ENCODE measurements at regions not wholly inside any gene's neighbourhood (a gene's known extent, or its start where the extent isn't known, plus 50 kb on each side); places are given as distances from the start of the nearest gene placed in this dataset.

GRCh38 chr14:43052897-43053296, 1446.2 kb downstream of the LRFN5 start:
- Histone ChIP-seq H3K36me3 (ENCODE audit: insufficient read depth, low read length) (no peaks in the 10 kb centered on the region), H3K4me1 (ENCODE audit: insufficient read depth, low read length) (no peaks in the 10 kb centered on the region), H3K9me3 (ENCODE audit: control insufficient read depth, insufficient read depth, low read length) (no peaks in the 10 kb centered on the region), H3K9ac (ENCODE audit: low read depth, low read length) (no peak overlapping the region)

- no peaks in the 10 kb centered on the region for H3K36me3 ChIP-seq (ENCODE audit: insufficient read depth, low read length)
Measured at GRCh38 chr14:43043850-43044249, 1437.2 kb downstream of the LRFN5 start.

GRCh38 chr14:43042408-43042807, 1435.7 kb downstream of the LRFN5 start:
- no peaks in the 10 kb centered on the region for H3K9me3 ChIP-seq (ENCODE audit: control insufficient read depth, insufficient read depth, low read length)
- no peak overlapping the region for H3K9ac ChIP-seq (ENCODE audit: low read depth, low read length)
- H3K4me1 ChIP-seq (ENCODE audit: insufficient read depth, low read length), result no peaks in the 10 kb centered on the region
- no peaks in the 10 kb centered on the region for H3K36me3 ChIP-seq (ENCODE audit: insufficient read depth, low read length)

More at GRCh38 chr14:43043850-43044249, 1437.2 kb downstream of the LRFN5 start:
- H3K9me3 ChIP-seq (ENCODE audit: control insufficient read depth, insufficient read depth, low read length), result no peaks in the 10 kb centered on the region
- no peak overlapping the region for H3K9ac ChIP-seq (ENCODE audit: low read depth, low read length)
- H3K4me1 ChIP-seq (ENCODE audit: insufficient read depth, low read length), result no peaks in the 10 kb centered on the region

DNA sequence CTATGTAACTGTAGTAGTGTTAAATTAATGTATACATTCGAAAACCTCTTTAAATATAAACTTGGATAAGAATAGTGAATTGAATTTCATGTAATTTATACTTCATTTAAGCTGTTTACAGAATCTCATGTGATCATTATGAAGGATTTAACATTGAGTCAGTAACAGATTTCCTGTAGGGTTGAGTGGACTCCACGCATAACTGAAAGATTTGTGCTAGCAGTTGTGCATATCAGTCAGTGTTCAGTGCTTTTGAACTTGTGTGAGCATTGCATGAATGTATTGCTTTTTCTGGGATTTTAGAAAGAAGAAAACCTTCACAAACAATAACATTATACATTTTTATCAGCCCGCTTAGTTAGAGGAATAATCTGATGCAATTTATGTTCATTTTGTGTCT, 1435.3 kb downstream of the LRFN5 start:
- Histone ChIP-seq H3K36me3 (ENCODE audit: insufficient read depth, low read length) (no peaks in the 10 kb centered on the region), H3K9ac (ENCODE audit: low read depth, low read length) (no peak overlapping the region), H3K4me1 (ENCODE audit: insufficient read depth, low read length) (no peaks in the 10 kb centered on the region), H3K9me3 (ENCODE audit: control insufficient read depth, insufficient read depth, low read length) (no peaks in the 10 kb centered on the region)

- Histone ChIP-seq H3K4me1 (ENCODE audit: insufficient read depth, low read length) (no peaks in the 10 kb centered on the region), H3K36me3 (ENCODE audit: insufficient read depth, low read length) (no peaks in the 10 kb centered on the region), H3K9ac (ENCODE audit: low read depth, low read length) (no peak overlapping the region), H3K9me3 (ENCODE audit: control insufficient read depth, insufficient read depth, low read length) (no peaks in the 10 kb centered on the region)
Measured at GRCh38 chr14:43041207-43041606, 1434.5 kb downstream of the LRFN5 start.

DNA sequence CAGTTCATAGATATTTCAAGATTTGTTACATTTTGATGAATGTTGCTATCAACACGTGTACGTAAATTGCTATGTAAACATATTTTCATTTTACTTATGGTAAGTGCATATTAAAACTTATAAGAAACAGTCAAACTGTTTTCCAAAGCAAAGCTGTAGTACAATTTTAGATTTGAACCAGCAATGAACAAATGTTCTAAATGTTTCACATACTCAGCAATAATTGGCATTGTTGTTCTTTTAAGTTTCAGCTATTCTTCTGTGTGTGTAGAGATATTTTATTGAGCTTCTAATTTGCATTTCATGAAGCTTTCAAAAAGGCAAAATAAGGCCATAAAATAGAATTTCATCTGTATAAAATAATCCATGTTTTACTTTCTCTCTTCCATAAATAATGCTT, 1433.2 kb downstream of the LRFN5 start:
- Histone ChIP-seq H3K9ac (ENCODE audit: low read depth, low read length) (no peak overlapping the region), H3K4me1 (ENCODE audit: insufficient read depth, low read length) (no peaks in the 10 kb centered on the region), H3K36me3 (ENCODE audit: insufficient read depth, low read length) (no peaks in the 10 kb centered on the region), H3K9me3 (ENCODE audit: control insufficient read depth, insufficient read depth, low read length) (no peaks in the 10 kb centered on the region)

DNA sequence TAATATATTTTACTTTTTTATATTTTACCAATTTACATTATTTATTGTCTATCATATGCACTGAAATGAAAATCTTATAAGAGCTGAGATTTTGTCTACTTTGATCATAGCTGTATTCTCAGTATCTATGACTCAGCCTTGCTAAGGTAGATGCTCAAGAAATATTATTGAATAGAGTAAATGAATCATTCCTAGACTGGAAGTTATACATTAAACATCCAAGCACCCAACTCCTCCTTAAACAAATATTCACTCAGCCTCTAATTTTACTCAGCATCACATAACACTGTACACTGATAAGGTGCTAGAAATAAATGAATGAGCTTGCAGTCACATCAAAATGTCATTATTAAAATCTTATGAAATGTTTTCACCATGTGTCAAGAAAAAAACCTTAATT, 1424.9 kb downstream of the LRFN5 start:
- Histone ChIP-seq H3K36me3 (ENCODE audit: insufficient read depth, low read length) (no peaks in the 10 kb centered on the region), H3K4me1 (ENCODE audit: insufficient read depth, low read length) (no peaks in the 10 kb centered on the region), H3K9ac (ENCODE audit: low read depth, low read length) (no peak overlapping the region), H3K9me3 (ENCODE audit: control insufficient read depth, insufficient read depth, low read length) (no peaks in the 10 kb centered on the region)

- no peaks in the 10 kb centered on the region for H3K9me3 ChIP-seq (ENCODE audit: control insufficient read depth, insufficient read depth, low read length)
- H3K36me3 ChIP-seq (ENCODE audit: insufficient read depth, low read length), result no peaks in the 10 kb centered on the region
- no peak overlapping the region for H3K9ac ChIP-seq (ENCODE audit: low read depth, low read length)
- no peaks in the 10 kb centered on the region for H3K4me1 ChIP-seq (ENCODE audit: insufficient read depth, low read length)
Measured at GRCh38 chr14:43022094-43022800, 1415.6 kb downstream of the LRFN5 start.

- Histone ChIP-seq H3K9ac (ENCODE audit: low read depth, low read length) (no peak overlapping the region), H3K4me1 (ENCODE audit: insufficient read depth, low read length) (no peaks in the 10 kb centered on the region), H3K36me3 (ENCODE audit: insufficient read depth, low read length) (no peaks in the 10 kb centered on the region), H3K9me3 (ENCODE audit: control insufficient read depth, insufficient read depth, low read length) (no peaks in the 10 kb centered on the region)
Measured at GRCh38 chr14:43019826-43020225, 1413.2 kb downstream of the LRFN5 start.

DNA sequence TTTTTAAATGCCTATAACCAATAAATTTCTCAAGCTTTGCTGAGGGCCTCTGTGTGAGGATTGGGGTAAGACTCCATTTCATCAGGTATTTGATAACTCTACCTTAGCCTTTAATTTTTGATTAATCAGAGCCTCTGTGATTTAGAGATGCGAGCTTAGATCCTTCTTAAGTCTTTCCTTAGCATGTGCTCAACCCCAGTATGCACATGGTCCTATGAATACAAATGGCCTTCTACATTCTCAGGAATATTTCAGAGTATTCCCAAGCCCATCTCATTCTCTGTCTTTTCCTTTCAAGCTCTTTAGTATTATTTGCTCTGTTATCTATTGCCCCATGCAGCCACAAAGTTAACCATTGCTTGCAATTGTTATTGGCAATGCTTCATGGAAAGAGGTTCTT, 1407.7 kb downstream of the LRFN5 start:
- Histone ChIP-seq H3K36me3 (ENCODE audit: insufficient read depth, low read length) (no peaks in the 10 kb centered on the region; the same call in 1 of the 2 replicates), H3K9me3 (ENCODE audit: control insufficient read depth, insufficient read depth, low read length) (no peaks in the 10 kb centered on the region; the same call in 1 of the 2 replicates), H3K9ac (ENCODE audit: low read depth, low read length) (no peak overlapping the region), H3K4me1 (ENCODE audit: insufficient read depth, low read length) (no peaks in the 10 kb centered on the region)

- H3K9ac ChIP-seq (ENCODE audit: low read depth, low read length), result no peak overlapping the region
- H3K4me1 ChIP-seq (ENCODE audit: insufficient read depth, low read length), result no peaks in the 10 kb centered on the region
- H3K9me3 ChIP-seq (ENCODE audit: control insufficient read depth, insufficient read depth, low read length), result peaks cover 2% of the 10 kb centered on the region; the same call in 1 of the 2 replicates
- H3K36me3 ChIP-seq (ENCODE audit: insufficient read depth, low read length), result no peaks in the 10 kb centered on the region; the same call in 1 of the 2 replicates
Measured at GRCh38 chr14:43012817-43013216, 1406.1 kb downstream of the LRFN5 start.

DNA sequence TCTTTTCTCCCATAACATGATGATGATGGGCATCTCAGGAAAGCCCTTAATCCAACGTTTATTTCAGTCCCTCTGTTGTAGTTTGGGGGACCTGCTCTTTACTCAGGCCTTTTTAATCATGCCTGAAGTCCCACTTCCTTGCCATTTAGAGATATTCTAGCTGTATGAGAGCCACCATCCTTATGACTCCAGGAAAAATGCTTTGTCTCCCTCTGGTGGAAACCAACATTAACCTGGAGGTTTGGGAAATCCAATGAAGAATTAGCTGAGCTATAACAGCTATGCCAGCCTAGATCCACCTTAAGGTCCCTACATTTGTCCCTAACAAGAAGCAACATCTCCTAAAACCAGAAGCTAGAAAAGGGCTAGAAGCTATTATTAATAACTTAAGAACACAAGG, 1399.1 kb downstream of the LRFN5 start:
- no peak overlapping the region for H3K9ac ChIP-seq (ENCODE audit: low read depth, low read length)
- H3K36me3 ChIP-seq (ENCODE audit: insufficient read depth, low read length), result no peaks in the 10 kb centered on the region; the same call in 1 of the 2 replicates
- H3K4me1 ChIP-seq (ENCODE audit: insufficient read depth, low read length), result no peaks in the 10 kb centered on the region
- H3K9me3 ChIP-seq (ENCODE audit: control insufficient read depth, insufficient read depth, low read length), result peaks cover 30% of the 10 kb centered on the region

- Histone ChIP-seq H3K9ac (ENCODE audit: low read depth, low read length) (no peak overlapping the region), H3K9me3 (ENCODE audit: control insufficient read depth, insufficient read depth, low read length) (peaks cover 30% of the 10 kb centered on the region), H3K36me3 (ENCODE audit: insufficient read depth, low read length) (no peaks in the 10 kb centered on the region), H3K4me1 (ENCODE audit: insufficient read depth, low read length) (no peaks in the 10 kb centered on the region)
Measured at GRCh38 chr14:43003845-43004244, 1397.2 kb downstream of the LRFN5 start.

DNA sequence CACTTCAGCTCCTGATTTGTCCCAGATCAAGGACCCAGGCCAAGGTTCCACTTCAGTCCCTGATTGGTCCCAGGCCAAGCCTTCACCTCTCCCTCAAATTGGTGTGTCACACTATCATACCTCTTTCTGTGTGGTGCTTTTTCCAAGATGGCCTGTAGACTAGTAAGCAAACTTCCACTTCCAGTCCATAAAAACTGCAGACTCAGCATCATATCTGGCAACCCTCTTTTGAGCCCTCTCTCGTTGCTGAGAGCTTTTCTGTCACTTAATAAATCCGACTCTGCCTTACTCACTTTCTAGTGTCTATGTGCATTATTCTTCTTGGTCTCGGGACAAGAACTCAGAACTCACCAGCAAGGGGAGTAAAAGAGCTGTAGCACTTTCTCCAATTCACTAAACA, 1395.1 kb downstream of the LRFN5 start:
- no peak overlapping the region for H3K9ac ChIP-seq (ENCODE audit: low read depth, low read length)
- no peaks in the 10 kb centered on the region for H3K36me3 ChIP-seq (ENCODE audit: insufficient read depth, low read length)
- H3K9me3 ChIP-seq (ENCODE audit: control insufficient read depth, insufficient read depth, low read length), result peaks cover 28% of the 10 kb centered on the region

DNA sequence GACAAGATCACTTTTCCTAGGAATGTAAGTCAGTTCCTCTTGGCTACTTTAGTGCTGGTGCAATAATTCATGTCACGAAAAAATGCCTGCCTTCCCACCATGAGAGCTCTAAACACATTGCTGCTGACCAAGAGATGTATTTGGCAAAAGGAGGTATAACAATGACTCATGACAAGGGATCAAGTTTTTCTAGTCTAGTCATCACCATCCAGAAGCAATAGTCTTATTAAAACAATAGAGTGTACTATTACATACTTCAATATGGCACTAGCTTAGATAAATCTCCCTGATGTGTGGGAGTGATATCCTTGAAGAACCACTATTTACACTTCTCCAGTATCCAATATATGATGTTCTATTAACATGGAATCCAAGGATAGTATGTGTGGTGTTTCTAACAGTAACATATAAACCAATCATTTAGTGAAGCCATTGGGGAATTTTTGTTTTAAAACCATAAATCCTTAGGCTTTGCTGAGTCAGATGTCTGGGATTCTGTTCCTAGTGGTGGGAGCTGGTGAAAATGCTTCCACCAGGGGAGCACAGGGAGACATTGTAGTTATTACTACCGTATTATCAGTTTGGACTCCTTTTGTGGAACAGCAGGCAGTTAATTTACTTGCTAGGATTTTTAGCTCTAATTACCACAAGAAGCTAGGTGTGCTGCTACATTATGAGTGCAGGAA, 1387.5 kb downstream of the LRFN5 start:
- Histone ChIP-seq H3K4me1 (ENCODE audit: insufficient read depth, low read length) (no peaks in the 10 kb centered on the region), H3K9ac (ENCODE audit: low read depth, low read length) (no peak overlapping the region), H3K36me3 (ENCODE audit: insufficient read depth, low read length) (no peaks in the 10 kb centered on the region), H3K9me3 (ENCODE audit: control insufficient read depth, insufficient read depth, low read length) (no peaks in the 10 kb centered on the region)

More for the DNA sequence above, 1395.1 kb downstream of the LRFN5 start:
- no peaks in the 10 kb centered on the region for H3K4me1 ChIP-seq (ENCODE audit: insufficient read depth, low read length)
